ENCODE measurements at regions not wholly inside any gene's neighbourhood (a gene's known extent, or its start where the extent isn't known, plus 50 kb on each side); places are given as distances from the start of the nearest gene placed in this dataset.
"Not testable (repeated sequence)": the region's sequence is repeated elsewhere in the genome, so short reads cannot be mapped to it uniquely, and the experiment has no call there.

DNA sequence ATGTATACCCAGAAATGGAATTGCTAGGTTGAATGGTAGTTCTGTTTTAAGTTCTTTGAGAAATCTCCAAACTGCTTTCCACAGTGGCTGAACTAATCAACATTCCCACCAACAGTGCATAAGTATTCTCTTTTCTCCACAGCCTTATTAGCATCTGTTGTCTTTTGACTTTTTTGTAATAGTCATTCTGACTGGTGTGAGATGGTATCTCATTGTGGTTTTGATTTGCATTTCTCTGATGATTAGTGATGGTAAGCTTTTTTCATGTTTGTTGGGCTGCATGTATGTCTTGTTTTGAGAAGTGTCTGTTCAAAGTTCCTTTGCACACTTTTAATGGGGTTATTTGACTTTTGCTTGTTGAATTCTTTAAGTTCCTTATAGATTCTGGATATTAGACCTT is 52.4 kb upstream of the EHHADH start:
- in situ Hi-C loops (cut with HindIII; ENCODE audit: low pct_unique_long_range_greater_than_20kb, low sequenced_read_pairs): not testable (repeated sequence)

DNA sequence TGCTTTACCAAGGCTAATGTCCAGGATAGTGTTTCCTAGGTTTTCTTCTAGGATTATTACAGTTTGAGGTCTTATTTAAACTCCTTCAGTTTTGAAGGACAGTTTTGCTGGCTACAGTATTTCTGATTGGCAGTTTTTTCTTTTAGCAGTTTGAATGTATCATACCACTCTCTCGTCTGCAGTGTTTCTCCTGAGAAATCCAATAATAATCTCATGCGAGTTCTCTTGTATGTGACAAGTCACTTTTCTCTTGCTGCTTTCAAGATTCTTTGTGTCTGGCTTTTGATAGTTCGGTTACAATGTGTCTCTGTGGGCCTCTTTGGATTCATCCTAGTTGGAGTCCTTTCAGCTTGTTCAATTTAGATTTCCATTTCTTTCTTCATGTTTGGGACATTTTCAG is 53.0 kb upstream of the EHHADH start:
- DNase-seq (ENCODE audit: low read depth, low spot score): no peak
- in situ Hi-C loops (cut with HindIII; ENCODE audit: low pct_unique_long_range_greater_than_20kb, low sequenced_read_pairs): no loop called here

More for the DNA sequence above, 52.4 kb upstream of the EHHADH start:
- not testable (repeated sequence) for DNase-seq (ENCODE audit: low read depth, low spot score)

DNA sequence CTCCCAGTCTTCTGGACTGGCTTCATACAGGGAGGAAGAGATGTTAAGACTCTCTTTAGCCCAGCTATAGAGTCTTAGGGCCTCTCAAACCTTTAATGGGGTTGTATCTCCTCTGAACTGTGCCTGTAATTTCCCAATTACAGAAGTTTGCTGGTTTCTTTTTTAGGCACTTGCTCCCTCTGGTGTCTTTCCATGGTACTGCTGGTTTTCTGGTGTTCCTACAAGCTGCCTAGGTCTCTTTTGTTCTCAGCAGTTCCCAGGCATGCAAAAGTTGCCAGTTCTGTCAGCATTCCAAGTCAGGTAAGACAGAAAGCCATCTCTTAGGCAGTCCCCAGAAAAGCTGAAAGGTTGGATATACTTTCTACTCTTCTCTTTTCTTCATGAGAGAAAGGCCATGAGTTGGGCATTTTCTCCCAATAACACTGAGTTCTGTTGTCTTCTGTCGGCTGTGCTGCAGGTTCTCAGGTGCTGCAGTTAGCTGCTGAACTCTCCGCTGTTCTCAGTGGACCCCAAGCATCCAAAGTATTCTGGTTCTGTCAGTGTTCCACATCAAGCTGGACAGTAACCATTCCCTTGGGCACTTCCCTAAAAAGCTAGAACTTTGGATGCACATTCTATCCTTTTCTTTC is 54.4 kb upstream of the EHHADH start:
- DNase-seq (ENCODE audit: low read depth, low spot score): peak; percentile 86
- in situ Hi-C loops (cut with HindIII; ENCODE audit: low pct_unique_long_range_greater_than_20kb, low sequenced_read_pairs): no loop called here

DNA sequence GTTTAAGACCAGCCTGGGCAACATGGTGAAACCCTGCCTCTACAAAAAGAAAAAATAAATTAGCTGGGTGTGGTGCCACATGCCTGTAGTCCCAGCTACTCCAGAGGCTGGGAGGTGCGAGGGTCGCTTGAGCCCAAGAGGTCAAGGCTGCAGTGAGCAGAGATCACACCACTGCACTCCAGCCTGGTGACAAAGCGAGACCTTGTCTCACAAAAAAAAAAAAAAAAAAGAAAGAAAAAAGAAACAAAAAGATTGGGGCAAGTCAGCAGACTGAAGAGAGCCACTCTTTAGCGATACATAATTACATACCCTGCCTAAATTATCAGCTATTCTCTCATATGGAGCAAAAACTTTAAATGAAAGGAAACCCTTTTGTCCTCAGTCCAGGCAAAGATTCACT is 53.6 kb upstream of the MAP3K13 start:
- DNase-seq (ENCODE audit: low read depth, low spot score): no peak
- in situ Hi-C loops (cut with HindIII; ENCODE audit: low pct_unique_long_range_greater_than_20kb, low sequenced_read_pairs): no loop called here

DNA sequence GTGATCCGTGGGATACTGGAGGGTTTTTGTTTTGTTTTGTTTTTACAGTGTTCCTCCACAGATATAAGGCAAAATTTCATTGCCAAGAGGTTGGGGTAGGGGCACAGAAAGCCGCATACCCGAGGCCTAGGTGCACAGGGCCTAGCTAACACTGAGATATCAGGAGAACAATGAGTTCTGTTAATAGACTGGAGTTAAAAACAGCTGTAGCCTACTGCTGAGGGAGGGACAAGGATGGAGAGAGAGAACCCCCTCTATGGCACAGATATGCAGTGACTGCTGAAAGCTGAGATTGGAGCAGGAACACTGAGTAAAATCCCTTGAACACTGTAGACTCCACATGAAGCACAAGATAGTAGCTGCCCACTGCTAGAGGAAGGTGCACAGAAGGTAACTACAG is 53.1 kb upstream of the MAP3K13 start:
- in situ Hi-C loops (cut with HindIII; ENCODE audit: low pct_unique_long_range_greater_than_20kb, low sequenced_read_pairs): no loop called here
- DNase-seq (ENCODE audit: low read depth, low spot score): no peak

DNA sequence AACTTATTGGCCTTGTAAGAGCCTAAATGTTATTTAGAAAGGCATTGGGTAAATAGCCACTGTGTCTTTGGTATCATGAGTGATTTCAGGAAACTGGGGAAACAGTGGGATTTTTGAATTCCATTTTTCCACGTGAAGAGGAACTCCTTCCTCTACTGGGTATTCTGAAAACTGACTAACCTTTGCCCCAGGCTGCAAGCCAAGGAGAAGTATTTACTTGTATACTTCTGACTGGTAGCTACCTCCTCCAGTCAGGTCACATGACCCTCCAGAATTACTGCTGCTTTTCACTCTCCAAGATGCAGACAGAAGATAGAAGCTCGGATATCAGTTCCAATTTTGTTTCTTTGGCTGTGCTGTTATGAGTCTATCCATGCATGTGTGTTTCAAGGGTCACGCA is 50.9 kb upstream of the MAP3K13 start:
- DNase-seq (ENCODE audit: low read depth, low spot score): no peak
- in situ Hi-C loops (cut with HindIII; ENCODE audit: low pct_unique_long_range_greater_than_20kb, low sequenced_read_pairs): no loop called here

Data from SK-MEL-5 (cell line).